ENCODE measurements at regions not wholly inside any gene's neighbourhood (a gene's known extent, or its start where the extent isn't known, plus 50 kb on each side); places are given as distances from the start of the nearest gene placed in this dataset.

DNA sequence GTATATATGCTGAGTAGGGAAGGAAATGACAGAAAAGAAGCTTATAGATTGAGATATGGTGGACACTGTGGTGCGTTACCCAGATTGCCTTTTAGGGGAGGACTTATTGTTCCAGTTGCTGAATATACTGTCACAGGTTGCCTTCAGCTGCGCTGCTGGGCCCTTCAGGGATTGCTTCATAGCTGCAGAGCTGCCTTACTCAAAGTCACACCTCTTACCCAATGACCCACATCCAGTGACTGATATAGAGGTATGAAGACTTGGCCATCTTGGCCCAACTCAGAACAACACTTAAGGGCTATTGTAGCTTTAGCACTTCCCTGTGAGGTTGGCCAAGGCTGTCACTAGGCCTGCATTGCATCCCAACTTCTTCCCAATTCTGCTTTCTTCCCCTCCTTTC lies 63.4 kb upstream of the TMEM164 start:
- no peak for DNase-seq
- H3K36me3 Mint-ChIP-seq (ENCODE audit: low read depth): no peaks in the 10 kb centered on the region
- no peak for ATAC-seq (ENCODE audit: poor library complexity)
- H3K27ac ChIP-seq (ENCODE audit: low read depth in 1 of 2, low read length in 2 of 2): no peak overlapping the region
- no peaks in the 10 kb centered on the region for H3K36me3 ChIP-seq (ENCODE audit: insufficient read depth, low read length)
- H3K4me3 Mint-ChIP-seq: no peak overlapping the region
- H3K4me1 Mint-ChIP-seq (ENCODE audit: low read depth): no peaks in the 10 kb centered on the region
- ChIA-PET POLR2A (no interaction called here), CTCF (interaction anchor here (1.3 kb wide), 1 partner anchor 49 kb away, joined by 4 read pairs; no protein-coding TSS in a partner anchor)
- no peaks in the 10 kb centered on the region for H3K4me1 ChIP-seq (ENCODE audit: insufficient read depth, low read length)
- intact Hi-C loops (cut with DNase I, micrococcal nuclease): no loop called here
- H3K27ac Mint-ChIP-seq: no peak overlapping the region
- H3K4me3 ChIP-seq (ENCODE audit: low read length): no peak overlapping the region
- H3K9me3 ChIP-seq (ENCODE audit: control insufficient read depth in 1 of 2, insufficient read depth in 1 of 2, low read length in 2 of 2): no peaks in the 10 kb centered on the region
- no peaks in the 10 kb centered on the region for H3K9me3 Mint-ChIP-seq
- no peaks in the 10 kb centered on the region for H3K27me3 Mint-ChIP-seq
- TF ChIP-seq, protein P1, sequence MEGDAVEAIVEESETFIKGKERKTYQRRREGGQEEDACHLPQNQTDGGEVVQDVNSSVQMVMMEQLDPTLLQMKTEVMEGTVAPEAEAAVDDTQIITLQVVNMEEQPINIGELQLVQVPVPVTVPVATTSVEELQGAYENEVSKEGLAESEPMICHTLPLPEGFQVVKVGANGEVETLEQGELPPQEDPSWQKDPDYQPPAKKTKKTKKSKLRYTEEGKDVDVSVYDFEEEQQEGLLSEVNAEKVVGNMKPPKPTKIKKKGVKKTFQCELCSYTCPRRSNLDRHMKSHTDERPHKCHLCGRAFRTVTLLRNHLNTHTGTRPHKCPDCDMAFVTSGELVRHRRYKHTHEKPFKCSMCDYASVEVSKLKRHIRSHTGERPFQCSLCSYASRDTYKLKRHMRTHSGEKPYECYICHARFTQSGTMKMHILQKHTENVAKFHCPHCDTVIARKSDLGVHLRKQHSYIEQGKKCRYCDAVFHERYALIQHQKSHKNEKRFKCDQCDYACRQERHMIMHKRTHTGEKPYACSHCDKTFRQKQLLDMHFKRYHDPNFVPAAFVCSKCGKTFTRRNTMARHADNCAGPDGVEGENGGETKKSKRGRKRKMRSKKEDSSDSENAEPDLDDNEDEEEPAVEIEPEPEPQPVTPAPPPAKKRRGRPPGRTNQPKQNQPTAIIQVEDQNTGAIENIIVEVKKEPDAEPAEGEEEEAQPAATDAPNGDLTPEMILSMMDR (IDR thresholded peaks at IDR 0.05): no peak
- peaks cover 0 to 2% of the 10 kb centered on the region in 2 experiments for H3K27me3 ChIP-seq (ENCODE audit: control insufficient read depth in 1 of 2, insufficient read depth in 2 of 2, low read length in 2 of 2)

- no peak for ATAC-seq (ENCODE audit: poor library complexity)
- no peak for DNase-seq
- no peaks in the 10 kb centered on the region for H3K9me3 Mint-ChIP-seq
- H3K27me3 Mint-ChIP-seq: no peaks in the 10 kb centered on the region
- Histone ChIP-seq H3K27me3 (ENCODE audit: control insufficient read depth in 1 of 2, insufficient read depth in 2 of 2, low read length in 2 of 2) (peaks cover 0 to 2% of the 10 kb centered on the region in 2 experiments), H3K4me1 (ENCODE audit: insufficient read depth, low read length) (no peaks in the 10 kb centered on the region), H3K27ac (ENCODE audit: low read depth in 1 of 2, low read length in 2 of 2) (no peak overlapping the region), H3K4me3 (ENCODE audit: low read length) (no peak overlapping the region), H3K9me3 (ENCODE audit: control insufficient read depth in 1 of 2, insufficient read depth in 1 of 2, low read length in 2 of 2) (no peaks in the 10 kb centered on the region), H3K36me3 (ENCODE audit: insufficient read depth, low read length) (no peaks in the 10 kb centered on the region)
- CTCF ChIA-PET: interaction anchor here (1.3 kb wide), 1 partner anchor 50 kb away, joined by 4 read pairs; no protein-coding TSS in a partner anchor
- POLR2A ChIA-PET: no interaction called here
- H3K4me1 Mint-ChIP-seq (ENCODE audit: low read depth): no peaks in the 10 kb centered on the region
- intact Hi-C loops (cut with DNase I, micrococcal nuclease): no loop called here
- H3K36me3 Mint-ChIP-seq (ENCODE audit: low read depth): no peaks in the 10 kb centered on the region
- TF ChIP-seq, protein P1 (IDR thresholded peaks at IDR 0.05): no peak
- H3K4me3 Mint-ChIP-seq: no peak overlapping the region
- no peak overlapping the region for H3K27ac Mint-ChIP-seq
Measured at GRCh38 chrX:109940411-109940810, 62.5 kb upstream of the TMEM164 start.

DNA sequence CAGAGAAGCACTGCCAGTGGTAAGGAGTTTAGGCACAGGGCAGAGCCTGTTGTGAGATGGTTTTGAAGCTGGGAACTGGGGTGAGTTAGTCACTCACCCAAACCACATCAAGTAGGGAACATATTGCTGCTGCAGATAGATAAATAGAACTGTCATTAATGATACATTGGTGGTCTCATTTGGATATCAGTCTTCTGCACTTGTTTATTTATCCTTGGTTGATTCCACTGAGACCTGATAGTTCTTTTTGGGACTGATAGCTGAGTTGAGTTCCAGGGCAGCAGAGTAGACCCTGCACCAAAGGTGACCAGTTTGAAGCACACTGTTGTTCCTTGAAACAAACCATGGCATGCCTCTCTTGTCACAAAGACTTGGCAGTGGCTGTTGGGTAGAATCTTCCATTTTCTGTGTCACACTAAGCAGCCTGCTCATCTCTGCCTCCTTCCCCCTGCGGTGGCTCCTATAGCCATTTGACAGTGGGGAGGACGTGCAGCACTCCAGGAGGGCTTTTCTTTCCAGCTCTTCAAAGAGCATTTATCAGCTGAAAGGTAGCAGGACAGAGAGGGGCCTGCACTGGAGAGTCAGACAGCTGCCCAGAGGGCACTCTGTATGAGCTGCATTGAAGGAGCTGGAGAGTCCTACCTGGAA lies 59.7 kb upstream of the TMEM164 start:
- Mint-ChIP-seq H3K36me3 (ENCODE audit: low read depth) (no peaks in the 10 kb centered on the region), H3K4me1 (ENCODE audit: low read depth) (no peaks in the 10 kb centered on the region), H3K27me3 (no peaks in the 10 kb centered on the region), H3K27ac (no peak overlapping the region), H3K4me3 (no peak overlapping the region), H3K9me3 (no peaks in the 10 kb centered on the region)
- POLR2A ChIA-PET: no interaction called here
- Histone ChIP-seq H3K9me3 (ENCODE audit: control insufficient read depth in 1 of 2, insufficient read depth in 1 of 2, low read length in 2 of 2) (no peaks in the 10 kb centered on the region), H3K27ac (ENCODE audit: low read depth in 1 of 2, low read length in 2 of 2) (no peak overlapping the region), H3K4me1 (ENCODE audit: insufficient read depth, low read length) (no peaks in the 10 kb centered on the region), H3K27me3 (ENCODE audit: control insufficient read depth in 1 of 2, insufficient read depth in 2 of 2, low read length in 2 of 2) (peaks cover 0 to 2% of the 10 kb centered on the region in 2 experiments), H3K4me3 (ENCODE audit: low read length) (no peak overlapping the region), H3K36me3 (ENCODE audit: insufficient read depth, low read length) (no peaks in the 10 kb centered on the region)
- intact Hi-C loops (cut with DNase I, micrococcal nuclease): no loop called here
- ATAC-seq (ENCODE audit: poor library complexity): no peak
- TF ChIP-seq, protein P1 (IDR thresholded peaks at IDR 0.05): no peak
- no peak for DNase-seq
- CTCF ChIA-PET: no interaction called here

All from CD4-positive, alpha-beta T cell (primary cell).